ENCODE measurements at regions not wholly inside any gene's neighbourhood (a gene's known extent, or its start where the extent isn't known, plus 50 kb on each side); places are given as distances from the start of the nearest gene placed in this dataset.

- TF ChIP-seq TAF1 (IDR thresholded peaks at IDR 0.05; ENCODE audit: borderline replicate concordance, low read depth, low read length) (no peak), POLR2A (IDR thresholded peaks at IDR 0.05; ENCODE audit: low read depth, low read length) (no peak)
These were observed 110.0 kb downstream of the ARF6 start for GRCh38 chr14:50002926-50003212.
